Activated CD4-positive, alpha-beta T cell treated with anti-CD3 and anti-CD28 coated beads, Interleukin-10, Interleukin-2, amounts not matched to agents 100 ng/mL and 50 ng/mL, durations not matched to agents 16 hours and 8 hours (primary cell): ENCODE measurements at regions not wholly inside any gene's neighbourhood (a gene's known extent, or its start where the extent isn't known, plus 50 kb on each side); places are given as distances from the start of the nearest gene placed in this dataset.
"Not testable (repeated sequence)": the region's sequence is repeated elsewhere in the genome, so short reads cannot be mapped to it uniquely, and the experiment has no call there.

Source experiments
- DNase-seq: peaks from one replicate; pipeline ENCODE4 v3.0.0-alpha.2; 2020

DNA sequence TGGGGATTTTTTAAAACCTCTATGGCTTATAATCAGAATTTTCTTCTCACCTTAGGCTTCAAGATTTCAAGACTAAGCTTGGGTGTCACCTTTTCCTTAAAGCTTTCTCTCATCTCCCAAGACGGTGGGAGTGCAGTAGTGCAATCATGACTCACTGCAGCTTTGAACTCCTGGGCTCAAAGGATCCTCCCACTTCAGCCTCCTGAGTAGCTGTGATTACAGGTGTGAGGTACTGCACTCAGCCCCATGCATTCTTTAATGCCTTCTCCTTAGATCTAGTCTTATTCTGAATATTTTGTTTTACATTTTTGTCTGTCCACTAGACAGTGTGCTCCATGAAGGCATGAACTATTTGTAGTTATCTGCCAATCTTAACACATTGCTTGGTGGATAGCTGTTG is 55.7 kb upstream of the FAT3 start:
- DNase-seq = no peak

GRCh38 chr11:92167571-92167970 is 57.0 kb upstream of the FAT3 start:
- DNase-seq = no peak

- no peak for DNase-seq
These were observed 58.3 kb upstream of the FAT3 start for GRCh38 chr11:92166335-92166734.

DNA sequence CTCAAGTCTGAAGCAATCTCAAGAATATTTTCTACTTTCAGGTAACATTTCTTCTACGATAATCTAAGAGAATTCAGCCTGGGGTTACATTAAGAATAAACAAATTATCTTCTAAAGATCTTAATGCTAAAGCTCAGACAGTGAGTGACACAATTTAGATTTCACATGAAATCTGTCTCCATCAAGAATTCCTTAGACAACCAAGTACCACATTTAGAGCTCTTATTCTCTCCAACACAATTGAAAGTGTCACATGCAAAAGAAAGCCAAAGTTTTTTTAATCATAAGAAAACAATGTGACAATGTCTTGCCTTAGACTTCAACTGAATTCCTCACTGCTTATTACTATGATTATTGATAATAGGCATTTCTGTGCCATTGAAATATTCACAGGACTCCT is 60.7 kb upstream of the FAT3 start:
- DNase-seq = no peak

GRCh38 chr11:92162776-92163175 is 61.8 kb upstream of the FAT3 start:
- DNase-seq = no peak

DNA sequence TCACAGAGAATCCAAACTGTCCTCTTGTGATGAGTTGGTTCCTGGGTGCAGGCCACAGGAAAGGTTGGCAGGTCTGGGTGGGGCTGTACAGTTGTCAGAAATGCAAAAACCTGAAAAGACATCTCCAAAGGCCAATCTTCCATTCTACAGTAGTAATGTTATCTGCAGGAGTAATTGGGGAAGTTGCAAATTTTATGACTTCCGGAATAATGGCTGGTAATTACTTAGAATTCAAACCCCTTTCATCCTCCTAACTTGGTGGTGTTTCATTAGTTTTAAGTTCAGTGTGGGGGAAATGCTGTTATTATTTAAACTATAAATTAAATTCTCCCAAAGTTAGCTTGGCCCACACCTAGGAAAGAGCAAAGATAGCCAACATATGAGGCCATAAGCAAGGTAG is 64.7 kb upstream of the FAT3 start:
- DNase-seq = no peak

DNA sequence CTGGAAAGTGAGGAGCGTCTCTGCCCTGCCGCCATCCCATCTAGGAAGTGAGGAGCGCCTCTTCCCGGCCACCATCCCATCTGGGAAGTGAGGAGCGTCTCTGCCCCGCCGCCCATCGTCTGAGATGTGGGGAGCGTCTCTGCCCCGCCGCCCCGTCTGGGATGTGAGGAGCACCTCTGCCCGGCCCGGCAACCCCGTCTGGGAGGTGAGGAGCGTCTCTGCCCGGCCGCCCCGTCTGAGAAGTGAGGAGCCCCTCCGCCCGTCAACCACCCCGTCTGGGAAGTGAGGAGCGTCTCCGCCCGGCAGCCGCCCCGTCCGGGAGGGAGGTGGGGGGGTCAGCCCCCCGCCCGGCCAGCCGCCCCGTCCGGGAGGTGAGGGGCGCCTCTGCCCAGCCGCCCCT is 67.2 kb upstream of the FAT3 start:
- DNase-seq = not testable (repeated sequence)

DNA sequence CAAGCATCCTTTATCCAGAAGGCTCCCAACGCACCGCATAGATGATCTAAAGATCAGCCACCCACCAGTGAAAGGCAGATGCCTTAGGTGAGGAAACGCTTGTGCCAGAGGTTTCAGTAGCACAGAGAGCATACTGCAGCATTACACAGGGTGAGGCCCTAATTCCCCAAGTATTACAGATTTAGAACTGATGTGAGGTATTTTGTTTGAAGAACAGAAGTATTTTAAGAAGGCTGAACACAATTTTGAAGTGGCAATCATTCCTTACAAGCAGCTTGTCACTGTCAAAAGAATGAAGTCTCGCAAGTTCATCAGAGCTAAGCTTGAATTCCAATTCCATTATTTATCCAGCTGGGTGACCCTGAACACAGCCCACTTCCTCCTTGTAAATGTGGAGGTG is 70.0 kb upstream of the FAT3 start:
- DNase-seq = no peak

GRCh38 chr11:92154110-92154509 is 70.5 kb upstream of the FAT3 start:
- no peak for DNase-seq

GRCh38 chr11:92153542-92153941 is 71.1 kb upstream of the FAT3 start:
- DNase-seq = no peak

DNA sequence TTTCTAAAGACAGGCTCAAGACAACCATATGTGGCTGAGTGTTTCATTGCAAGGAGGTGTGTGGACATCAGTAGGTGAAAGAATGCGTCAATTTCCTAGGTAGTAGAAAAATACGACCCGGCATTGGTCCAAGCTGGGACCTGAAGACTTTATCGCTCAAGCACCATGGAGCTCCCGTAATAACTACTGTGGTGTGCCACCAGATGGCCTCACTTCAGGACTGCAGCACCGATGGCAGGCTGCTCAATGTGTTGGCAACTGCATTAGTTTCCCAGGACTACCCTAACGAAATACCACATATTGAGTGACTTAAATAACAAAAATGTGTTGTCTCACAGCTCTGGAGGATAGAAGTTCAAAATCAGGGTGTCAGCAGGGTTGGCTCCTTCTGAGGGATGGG is 72.4 kb upstream of the FAT3 start:
- DNase-seq = no peak

DNA sequence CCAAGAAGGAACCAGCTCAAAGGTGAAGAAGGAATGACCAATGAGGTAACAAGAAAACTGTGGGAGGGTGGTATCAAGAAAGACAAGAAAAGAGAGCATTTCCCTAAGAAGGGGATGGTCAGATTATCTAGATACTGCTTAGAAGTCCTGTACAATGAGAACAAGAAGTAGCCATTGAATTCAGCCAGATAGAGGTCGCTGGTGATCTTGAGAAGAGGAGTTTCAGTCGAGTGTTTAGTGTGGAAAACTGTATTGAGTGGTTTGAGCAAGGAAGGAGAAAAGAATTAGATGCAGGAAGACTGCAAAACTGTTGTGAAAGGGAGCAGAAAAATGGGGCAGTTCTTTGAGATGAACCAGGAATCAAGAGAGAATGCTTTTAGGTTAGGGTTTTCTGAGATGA is 74.6 kb upstream of the FAT3 start:
- DNase-seq = no peak

GRCh38 chr11:92141725-92142124 is 82.9 kb upstream of the FAT3 start:
- no peak for DNase-seq

DNA sequence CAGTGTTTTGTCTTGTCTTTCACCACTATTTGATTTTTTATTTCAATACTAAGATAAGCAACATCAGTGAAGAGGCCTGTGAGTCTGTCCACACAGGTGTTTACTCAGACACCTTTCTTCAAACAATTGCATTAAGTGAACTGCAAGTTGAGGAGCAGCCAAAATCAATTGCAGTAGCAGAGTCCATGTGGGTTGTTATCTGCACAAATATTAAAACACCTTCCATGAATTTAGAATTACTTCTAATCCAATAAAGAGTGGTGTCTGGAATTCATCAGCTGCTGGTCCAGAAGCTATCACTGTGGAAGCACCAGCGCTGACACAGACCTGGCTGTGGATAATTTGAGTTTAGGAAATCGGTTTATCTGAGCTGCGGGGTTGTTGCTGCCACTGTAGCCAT is 83.5 kb upstream of the FAT3 start:
- DNase-seq = no peak

- no peak for DNase-seq
These were observed 84.6 kb upstream of the FAT3 start for GRCh38 chr11:92140021-92140420.

DNA sequence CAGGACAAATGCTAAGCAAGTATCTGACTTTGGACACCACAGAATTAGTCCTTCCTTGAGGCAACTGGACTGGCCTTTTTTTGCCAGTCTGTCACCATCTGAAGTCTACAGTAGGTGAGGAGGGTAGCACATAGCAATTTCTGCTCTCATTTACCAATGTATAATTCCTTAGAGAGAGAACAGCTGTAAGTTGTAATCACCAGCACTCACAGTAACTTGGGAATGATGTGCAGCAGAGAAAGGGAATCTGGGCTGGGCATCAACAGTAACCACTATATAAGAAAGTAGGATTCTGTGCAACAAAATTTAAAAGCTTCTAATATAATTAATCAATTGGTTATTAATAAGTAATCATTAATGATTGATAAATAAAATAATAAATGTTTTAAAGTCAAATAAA is 86.3 kb upstream of the FAT3 start:
- DNase-seq = no peak

- no peak for DNase-seq
These were observed 86.9 kb upstream of the FAT3 start for GRCh38 chr11:92137747-92138146.

DNA sequence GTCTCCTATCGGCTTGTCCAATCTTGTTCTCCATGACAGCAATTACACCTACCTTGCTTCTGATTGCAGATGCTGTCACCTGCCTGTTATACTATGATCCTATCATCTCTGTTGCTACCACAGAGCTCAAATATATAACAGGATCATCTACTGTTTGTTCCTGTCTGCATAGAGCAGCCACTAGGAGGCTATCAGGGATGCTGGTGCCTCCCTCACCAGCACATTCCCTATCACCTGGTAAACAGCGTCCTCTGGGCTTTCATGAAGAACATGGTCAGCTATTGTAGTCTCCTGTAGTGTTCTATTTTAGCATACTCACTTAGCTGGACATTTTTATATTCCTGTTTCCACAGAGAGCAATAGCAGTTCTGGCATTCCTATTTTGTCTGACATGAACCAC is 87.8 kb upstream of the FAT3 start:
- no peak for DNase-seq

DNA sequence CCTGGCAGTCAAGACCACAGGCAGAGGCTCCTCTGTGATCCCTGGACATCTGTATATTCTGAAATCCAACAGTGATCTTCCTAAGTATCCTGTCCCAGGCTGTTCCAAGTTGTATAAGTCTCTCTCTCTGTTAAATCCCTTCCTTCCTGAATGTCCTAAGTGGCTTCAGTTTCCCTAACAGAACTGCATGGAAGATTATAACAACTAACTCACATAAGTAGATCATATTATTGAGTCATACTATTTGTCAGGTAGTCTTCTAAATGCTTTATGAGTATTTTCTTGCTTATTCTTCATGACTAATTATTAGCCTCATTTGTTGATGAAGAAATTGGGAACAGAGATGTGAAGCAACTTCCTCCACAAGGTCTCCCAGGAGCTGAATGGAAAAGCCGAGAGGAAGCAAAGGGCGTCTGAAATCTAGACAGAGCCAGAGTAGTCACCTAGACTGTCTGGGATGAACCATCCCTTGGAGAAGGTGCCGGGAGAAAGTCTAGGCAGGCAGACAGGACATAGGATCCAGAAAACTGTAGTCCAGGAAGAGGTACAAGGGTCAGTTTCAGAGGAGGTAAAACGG is 93.2 kb upstream of the FAT3 start:
- DNase-seq = no peak

DNA sequence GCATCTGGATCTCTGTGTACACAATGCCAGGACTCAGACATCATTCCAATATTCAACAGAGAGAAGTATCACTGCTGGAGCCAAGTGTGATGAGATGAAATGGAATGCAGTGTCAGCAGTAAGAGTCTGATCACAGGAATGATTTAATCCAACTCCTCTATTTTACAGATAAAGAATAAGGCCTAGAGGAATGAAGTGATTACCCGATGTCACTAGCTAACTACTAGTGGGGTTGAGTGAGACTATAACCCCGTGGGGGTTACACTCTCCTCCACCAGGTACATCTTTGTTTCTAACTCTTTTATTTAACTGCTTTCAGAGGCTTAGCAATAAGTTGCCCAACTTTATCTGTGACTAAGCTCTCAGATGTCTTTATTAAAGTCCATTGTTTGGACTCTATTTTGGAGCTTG is 94.2 kb upstream of the FAT3 start:
- DNase-seq = no peak

DNA sequence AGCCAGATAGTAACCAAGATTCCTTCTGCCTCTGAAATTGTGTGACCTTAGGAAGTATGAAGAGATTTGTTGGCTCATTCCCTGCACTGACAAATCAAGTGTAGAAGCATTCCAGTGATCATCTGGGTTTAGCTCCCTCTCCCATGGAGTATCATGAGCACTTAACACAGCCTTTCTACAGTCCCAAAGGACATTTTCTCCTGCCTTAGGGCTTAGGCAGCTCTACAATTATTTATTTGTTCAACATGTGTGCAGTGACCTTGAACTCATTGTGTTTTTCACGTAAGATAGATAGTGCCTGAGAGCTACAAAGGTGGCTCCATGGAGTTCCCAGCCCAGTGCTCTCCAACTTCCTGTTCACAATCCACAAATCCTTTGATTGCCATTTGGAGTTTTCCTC is 94.8 kb upstream of the FAT3 start:
- no peak for DNase-seq

DNA sequence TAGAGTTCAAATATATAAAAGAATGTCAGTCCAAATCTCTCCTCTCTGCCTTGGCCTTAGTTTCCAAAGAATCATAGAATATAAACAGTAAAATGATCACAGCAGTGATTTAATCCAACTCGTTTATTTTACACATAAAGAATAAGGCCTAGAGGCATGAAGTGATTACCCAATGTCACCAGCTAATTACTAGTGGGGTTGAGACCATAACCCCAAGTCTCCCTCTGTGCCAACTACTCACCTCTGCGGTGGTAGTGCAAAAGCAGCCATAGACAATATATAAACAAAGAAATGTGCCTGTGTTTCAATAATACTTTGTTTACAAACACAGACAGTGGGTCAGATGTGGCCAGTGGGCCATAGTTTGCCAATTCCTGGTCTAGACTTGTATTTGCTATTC is 96.6 kb upstream of the FAT3 start:
- DNase-seq = no peak

- DNase-seq = no peak
These were observed 99.3 kb upstream of the FAT3 start for GRCh38 chr11:92125321-92125720.

DNA sequence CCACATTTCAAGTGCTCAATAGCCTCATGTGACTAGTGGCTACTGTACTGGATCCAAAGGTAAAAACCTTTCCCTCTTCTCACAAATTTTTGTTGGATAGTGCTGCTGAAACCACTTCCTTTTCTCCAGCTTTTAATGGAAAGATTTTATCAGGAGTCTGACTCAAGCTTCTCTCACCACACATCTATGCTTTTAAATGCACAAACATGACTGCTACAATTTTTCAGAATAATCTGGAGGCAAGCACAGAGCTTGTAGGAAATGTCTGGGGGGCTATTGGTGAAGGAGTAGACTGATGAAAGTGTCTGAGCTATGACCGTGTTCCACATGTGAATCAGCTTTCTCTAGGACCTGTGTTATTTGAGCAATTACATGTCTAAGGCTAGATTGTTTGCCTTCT is 101.1 kb upstream of the FAT3 start:
- DNase-seq = no peak

DNA sequence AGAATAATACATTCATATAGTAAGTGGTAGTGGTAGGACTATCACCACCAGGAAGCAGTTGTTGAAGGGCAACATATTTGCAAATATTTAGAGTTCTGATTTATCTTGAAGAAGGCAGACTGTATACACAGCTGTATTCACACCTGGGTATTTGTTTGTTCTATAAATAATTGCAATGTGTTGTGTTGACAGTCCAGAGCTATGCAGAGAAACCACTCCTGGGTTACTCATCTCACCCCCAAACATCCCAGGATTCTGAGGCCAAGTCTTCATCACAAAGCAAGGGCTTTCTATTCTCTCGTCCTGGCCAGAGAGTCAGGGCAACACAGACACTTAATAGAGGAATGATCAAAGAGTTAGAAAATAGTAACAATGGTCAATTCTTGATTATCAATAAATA is 102.1 kb upstream of the FAT3 start:
- DNase-seq = no peak

GRCh38 chr11:92111287-92111686 is 113.3 kb upstream of the FAT3 start:
- DNase-seq = no peak
